GM21447 (cell line): ENCODE measurements at regions not wholly inside any gene's neighbourhood (a gene's known extent, or its start where the extent isn't known, plus 50 kb on each side); places are given as distances from the start of the nearest gene placed in this dataset.
"Not testable (repeated sequence)": the region's sequence is repeated elsewhere in the genome, so short reads cannot be mapped to it uniquely, and the experiment has no call there.

ENCODE experiments used
- ATAC-seq: cut with Tn5 transposase; IDR thresholded peaks from one replicate; pipeline ENCODE4 v1.9.1; 2021; ENCODE audit not compliant: unreplicated experiment

DNA sequence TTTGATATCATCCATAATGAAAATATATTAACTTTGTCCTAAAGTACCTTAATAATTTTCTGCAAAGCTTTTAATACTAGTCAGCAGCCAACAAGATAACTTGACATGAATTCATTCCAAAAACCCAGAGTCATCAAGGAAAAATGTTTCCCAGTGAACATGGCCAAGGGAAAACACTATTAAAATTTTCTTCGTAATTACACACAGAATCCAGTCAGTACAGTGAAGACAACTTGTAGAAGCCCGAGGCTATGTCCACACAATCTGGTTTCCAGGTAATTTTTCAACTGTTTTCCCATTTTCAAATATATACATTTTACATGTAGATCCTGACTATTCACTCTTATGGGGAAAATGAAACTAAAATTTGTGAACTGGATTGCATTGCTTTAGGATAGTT lies 600.9 kb downstream of the CDH8 start:
- ATAC-seq, result no peak

DNA sequence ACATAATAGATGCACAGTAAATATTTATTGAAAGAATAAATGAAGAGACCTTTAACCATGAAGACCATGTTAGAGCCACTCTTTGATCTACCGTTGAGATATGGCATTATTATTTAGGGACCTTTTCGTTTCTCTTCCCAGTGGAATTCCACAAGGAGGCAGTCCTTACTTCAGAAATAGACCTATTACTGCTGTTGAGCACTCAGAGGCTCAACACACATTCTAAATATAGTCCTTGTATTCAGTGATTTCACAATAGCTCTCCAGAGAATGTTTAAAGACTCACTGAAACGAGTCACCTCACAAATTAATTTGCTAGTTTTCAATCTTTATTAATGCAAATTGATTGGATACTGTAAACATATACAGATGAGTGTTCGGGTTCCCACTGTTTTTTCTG lies 603.8 kb downstream of the CDH8 start:
- no peak for ATAC-seq

DNA sequence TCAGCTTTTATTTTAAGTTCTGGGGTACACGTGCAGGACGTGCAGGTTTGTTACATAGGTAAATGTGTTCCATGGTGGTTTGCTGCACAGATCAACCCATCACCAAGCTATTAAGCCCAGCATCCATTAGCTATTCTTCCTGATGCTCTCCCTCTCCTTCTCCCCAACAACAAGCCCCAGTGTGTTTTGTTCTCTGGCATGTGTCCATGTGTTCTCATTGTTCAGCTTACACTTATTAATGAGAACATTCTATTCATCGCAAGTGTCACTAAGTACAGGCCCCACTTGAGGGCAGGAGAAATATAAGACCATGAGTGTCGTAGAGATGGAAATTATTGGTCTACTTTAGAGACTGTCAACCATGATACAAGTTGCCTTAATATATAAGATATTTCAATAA lies 615.1 kb downstream of the CDH8 start:
- no peak for ATAC-seq

DNA sequence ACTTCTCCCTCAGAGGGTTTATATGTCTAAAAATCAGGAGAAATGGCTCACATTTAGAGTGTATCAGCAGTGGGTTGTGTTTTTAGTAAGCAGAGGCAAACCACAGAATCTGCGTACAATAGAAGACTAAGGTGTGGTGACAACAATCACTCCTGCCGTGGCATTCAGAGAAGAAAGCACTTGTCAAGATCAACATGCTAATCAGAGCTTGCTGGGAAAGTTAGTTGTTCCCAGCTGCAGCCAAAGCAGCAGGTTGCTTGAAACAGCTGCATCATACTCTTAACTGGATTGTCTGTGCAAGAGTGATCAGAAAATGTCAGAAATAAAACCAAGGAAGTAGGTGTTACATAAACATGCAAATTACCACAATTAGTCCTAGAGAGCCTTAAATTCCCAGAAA lies 616.4 kb downstream of the CDH8 start:
- no peak for ATAC-seq

DNA sequence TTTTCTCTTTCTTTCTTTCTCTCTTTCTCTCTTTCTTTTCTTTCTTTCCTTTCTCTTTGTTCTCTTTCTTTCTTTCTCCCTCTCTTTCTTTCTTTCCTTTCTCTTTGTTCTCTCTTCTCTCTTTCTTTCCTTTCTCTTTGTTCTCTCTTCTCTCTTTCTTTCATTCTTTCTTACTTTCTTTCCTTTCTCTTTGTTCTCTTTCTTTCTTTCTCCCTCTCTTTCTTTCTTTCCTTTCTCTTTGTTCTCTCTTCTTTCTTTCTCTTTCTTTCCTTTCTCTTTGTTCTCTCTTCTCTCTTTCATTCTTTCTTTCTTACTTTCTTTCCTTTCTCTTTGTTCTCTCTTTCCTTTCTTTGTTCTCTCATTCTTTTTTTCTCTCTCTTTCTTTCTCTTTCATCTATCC lies 617.4 kb downstream of the CDH8 start:
- not testable (repeated sequence) for ATAC-seq

DNA sequence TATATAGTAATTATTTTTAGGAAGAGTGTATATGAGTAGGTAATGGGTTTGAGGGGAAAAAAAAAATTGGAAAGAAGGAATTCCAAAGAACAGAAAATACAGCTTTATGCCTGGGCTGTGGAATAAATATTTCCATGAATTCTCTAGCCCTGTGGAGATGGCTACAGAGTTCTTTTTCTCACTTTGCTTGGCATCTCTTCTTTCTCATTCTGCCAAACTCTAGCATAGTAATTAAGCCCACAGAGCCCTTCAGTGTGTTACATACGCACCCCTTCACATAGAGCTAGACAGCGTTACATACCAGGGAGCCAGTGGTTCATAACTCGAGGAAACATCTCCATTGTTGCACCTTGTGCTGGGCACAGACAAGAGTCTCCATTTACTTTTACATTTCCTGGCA lies 621.1 kb downstream of the CDH8 start:
- no peak for ATAC-seq

DNA sequence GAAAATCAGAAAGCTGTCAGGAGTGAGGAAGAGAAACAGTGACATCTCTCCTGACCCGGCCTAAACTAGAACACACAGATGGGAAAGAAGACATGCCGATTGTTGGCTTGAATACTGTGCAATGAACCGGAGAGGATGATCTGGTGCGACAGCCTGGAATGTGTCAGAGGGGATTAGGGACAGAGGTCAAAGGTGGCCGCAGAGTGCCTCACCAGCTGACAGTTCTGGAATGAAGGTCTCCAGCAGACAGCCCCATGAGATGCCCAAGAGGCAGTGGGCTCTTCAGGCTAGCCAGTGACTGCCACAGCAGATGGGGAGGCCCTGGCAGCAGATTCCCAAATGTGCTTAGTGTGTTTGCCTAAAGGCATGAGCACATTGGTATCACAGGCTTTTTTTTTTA lies 623.2 kb downstream of the CDH8 start:
- no peak for ATAC-seq

DNA sequence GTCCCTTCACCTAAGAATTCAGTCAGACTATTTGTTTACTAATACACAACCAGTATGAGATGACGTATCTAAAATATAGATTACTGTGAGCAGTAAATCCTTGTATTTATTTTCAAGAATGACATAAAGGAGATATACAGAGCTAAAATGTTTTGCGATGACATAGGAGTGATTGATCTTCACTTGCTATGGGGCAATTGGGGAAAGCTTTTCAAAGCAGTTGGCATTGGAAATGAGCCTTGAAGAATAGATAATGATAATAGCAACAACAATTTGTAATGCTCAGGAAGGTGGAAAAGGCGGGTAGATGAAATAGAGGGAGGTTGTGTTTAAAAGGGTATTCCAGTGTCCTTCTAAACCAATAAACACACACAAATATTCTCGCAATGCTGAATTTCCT lies 623.7 kb downstream of the CDH8 start:
- no peak for ATAC-seq

DNA sequence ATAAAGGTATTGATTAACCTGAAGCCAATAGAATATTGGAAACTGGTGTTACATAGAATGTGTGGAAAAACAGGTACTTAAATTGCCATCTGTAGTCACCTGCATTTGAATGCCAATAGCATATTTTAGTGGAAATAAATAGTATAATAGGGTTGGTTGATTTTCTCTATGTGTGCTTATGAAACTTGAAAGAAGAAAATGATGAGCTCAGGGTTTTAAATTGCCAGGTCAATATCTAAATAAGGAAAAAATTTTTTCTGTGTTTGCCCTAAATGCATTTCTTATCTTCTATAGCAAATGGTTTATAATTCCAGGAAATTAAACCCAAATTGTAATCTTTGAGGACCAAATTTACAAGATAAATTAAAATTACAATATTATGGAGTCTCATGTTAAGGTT lies 626.6 kb downstream of the CDH8 start:
- no peak for ATAC-seq

DNA sequence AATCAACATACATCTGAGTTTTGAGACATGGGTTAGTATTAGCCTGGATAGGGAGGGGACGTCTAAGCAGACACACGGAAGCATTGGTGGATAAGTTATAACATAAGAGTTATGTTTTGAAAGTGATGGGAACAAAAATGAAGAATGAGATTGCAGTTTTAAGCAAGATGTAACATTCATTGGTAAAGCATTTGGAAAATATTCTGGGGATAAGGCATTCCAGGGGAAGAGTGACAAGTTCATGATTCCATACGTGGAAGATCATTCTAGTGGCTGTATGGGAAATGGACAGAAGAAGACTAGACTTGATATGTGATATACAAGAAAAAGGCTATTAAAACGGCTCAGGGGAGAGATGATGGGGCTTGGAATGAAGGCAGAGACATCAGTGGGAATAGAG lies 632.9 kb downstream of the CDH8 start:
- ATAC-seq, result no peak

DNA sequence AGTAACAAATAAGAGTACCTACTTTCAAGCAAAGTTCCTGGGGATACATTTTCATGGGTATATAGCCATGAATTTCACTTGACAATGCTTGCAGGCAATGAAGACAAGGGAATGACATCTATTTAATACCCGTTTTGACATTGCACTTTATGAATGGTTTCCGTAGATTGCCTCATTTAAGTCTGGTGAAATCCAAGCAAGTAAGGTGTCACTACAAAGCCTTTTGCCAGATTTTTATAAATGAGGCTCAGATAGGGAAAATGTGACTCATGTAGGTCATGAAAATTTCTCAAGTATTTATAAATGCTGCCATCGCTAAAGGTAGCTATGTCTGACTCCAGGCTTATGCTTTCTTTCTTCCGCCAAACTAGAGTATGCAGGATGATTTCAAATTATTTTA lies 644.3 kb downstream of the CDH8 start:
- no peak for ATAC-seq

DNA sequence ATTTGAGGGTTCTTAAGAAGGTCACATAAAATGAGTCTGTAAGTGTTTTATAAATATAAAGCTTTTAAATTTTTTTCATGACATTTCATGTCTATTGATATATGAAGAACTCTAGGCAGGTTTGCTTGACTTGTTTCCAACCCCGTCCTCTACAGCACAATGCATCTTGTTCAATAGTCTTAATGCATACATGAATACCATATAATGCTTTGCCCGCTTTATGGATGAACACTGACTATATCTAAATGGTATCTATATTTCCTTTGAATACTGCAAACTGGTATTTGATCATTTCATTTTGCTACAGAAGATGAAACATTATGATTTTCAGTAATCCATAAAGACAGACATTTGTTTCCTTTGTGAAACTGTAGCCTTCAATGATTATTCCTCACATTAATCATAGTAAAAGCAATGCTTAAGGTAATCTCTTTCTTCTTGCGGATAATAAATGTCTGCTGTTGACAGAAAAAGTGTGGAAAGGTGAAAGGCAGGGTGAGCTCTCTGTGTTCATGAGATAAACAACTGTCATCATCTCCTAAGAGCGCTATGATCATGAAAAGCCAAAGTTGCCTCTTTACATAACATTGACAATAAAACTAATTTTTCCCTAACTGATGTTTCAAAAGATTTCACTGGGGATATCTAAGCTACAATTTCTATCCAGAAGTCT lies 645.1 kb downstream of the CDH8 start:
- no peak for ATAC-seq

DNA sequence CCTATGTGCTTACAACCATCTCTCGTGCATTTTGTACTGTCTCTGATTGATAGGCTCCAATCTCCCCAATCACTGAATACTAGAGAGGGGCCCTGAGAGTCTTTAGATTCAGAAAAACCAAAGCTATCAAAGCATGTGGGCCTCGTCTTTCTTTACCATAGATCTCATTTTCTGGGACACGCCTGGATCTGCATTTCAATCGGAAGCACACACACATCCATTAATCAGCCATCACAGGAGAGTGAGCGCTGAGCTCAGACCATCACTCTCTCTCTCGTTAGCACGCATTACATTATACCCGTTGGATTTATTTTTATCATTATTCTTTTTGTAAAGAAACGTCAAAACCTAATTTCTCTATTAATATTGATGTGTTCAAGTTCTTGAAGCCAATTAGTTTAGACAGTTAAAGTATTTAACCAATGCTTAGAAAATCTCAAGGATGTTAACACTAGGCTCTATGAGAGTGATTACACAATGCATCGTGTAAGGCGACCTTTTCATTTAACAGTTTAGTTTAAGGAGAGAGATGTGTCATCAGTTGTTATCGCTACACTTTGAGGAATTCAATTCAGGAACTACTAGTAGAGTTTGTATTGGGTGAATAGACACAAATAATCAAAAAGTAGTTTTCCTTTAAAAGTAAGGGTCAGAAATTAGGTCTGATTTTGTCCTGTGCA lies 650.7 kb downstream of the CDH8 start:
- ATAC-seq, result no peak

DNA sequence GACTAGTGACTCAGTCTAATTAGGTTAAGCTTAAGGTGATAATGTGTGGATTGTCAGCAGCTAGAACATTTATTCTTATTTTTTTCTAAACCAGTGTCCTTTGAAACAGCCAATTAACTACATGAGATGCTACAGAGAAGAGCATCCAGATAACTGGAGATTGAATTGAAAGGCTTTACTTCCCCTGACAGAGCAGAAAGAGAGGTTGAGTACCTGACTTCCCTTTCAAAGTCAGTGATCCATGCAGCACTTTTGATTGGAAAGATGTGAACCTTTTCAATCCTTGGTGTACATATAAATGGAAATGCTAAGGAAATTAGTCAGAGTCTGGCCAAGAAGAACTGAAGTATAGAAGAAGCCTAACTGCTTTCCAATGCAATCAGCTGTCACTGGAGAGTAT lies 653.8 kb downstream of the CDH8 start:
- ATAC-seq, result no peak

DNA sequence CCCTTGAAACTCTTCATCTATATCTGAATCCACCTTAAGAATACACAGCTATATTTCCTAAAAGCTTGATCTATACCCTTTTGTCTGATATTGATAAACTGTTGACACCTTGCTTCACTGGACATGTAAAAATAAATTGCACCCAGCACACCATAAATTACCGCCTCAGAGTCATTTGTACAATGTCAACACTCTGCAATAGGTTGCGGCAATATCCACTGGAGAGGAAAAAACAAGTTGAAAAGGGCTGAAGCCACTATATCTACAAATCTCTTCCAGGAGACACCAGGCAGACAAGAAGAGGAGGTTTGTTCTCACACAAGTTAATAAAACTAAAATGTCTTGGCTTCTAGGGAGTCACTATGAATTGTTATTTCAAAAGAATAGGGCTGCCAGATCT lies 656.9 kb downstream of the CDH8 start:
- no peak for ATAC-seq

DNA sequence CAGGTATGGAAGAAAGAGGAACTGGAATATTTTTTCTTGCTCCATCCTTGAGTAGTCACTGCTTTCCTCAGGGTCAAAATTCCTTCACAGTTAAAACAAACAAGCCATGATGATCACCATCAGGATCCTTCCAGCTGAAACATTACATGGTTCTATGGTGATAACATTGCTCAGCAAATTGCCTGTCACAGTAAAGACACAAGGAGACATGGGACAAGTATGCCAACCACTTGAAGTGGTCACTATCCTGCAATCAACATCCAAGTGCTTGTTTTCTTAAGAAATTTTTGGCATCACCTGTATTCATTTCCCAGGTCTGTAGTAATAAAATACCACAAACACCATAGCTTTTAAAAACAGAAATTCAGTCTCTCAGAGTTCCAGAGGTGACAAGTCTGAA lies 662.2 kb downstream of the CDH8 start:
- ATAC-seq, result no peak

DNA sequence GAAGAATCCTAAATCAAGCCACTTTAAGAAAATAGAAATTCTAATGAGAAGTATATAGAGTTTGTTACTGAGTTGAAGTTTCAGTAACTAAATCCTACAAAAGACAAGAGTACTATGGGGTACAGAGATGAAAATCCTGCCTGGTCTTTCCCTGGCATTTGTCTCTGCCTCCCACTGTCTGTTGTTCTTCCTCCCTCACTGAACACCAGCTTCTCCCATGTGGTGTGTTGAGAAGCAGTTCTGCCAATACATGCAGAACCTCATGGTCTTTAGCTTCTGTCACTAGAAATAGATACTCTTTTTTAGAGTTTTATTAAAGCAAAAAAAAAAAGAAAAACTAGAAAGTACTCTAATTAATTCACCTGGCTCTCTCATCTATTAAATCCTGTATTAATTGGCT lies 664.4 kb downstream of the CDH8 start:
- ATAC-seq, result no peak

DNA sequence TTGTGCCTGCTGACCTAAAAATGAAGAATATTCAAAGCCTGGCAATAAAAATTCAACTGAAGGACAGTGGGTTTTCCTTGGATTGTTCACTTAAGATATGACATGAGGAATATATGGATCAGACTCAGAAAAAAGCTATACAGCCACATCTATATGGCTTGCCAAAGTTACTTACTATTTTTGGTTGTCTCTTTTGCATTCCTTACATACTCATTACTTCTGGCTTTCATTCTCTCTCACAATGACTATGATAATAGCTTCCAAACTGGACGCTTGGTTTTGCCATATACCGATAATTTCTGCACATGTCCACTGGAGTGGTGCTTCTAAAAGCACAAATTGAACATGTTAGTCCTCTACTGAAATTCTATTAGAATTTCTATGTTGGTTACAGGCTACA lies 664.9 kb downstream of the CDH8 start:
- ATAC-seq, result no peak

DNA sequence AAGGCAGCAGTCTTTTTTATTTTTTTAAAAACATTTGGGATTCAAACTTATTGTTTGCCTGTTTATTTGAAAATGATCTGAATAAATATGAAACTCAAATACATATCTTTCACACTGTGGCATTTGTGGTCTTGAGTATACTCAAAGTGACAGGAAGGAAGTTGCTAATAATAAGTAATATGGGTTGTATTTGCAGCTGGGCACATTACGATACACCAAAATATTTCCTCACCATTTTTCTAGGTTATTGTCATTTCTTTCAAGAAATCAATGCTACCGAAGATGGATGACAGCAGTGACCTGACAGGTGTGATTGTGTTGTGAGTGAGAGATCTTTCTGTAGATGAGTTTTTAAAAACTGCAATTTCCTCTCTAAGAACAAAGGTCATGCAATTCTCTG lies 665.7 kb downstream of the CDH8 start:
- no peak for ATAC-seq

DNA sequence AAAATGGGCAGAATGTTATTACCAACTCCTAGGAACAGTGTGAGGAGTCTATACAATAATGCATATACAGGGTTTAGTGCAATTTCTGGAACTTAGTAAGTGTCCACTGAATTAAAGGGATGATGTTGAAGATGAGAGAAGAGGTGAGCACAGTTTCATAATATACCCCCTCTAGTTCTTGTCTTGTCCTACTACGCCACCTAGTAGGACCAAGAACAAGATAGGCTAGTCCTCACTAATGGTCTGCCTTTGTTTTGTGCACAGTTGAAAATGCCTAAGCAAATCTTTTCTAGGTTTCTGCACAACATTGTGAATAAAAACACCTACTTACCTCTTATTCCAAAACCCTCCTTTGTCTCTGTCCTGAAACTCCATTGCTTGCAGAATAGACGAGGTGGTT lies 670.2 kb downstream of the CDH8 start:
- no peak for ATAC-seq

DNA sequence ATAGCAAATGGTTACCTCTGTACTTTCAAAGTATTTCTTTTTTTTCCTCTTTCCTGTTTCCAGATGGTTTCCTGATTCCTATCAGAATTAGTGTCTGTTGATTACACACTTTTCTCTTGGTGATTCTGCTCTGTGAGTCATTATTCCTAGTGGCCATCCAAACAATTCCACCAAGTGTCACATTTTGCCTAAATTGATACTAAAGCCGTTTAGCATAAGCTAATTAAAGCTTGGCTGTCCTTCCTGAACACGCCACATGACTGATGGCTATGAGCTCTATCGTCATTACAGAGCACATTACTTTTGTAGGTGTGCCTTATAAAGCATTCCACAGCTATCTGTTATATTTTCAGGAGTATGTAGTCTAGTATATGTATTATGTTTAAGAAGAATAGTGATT lies 671.2 kb downstream of the CDH8 start:
- ATAC-seq, result no peak

DNA sequence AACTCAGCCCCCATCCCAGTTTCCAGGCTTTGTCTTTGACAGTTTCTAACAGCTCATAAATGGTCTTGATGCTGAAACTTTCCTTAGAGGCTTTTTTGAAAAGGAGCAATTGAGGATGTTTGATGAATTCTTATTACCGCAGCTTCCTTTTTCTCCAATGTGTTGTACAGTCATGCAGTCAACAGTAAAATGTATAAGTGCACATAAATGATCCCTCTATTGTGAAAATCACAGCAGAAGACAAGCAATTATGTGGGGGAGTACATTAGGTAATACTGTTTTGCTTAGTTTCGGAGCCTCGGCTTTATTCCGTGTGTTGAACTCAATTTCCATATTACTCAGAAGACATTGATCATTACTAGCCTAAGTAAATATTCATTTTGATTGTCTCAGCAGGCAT lies 673.7 kb downstream of the CDH8 start:
- no peak for ATAC-seq

DNA sequence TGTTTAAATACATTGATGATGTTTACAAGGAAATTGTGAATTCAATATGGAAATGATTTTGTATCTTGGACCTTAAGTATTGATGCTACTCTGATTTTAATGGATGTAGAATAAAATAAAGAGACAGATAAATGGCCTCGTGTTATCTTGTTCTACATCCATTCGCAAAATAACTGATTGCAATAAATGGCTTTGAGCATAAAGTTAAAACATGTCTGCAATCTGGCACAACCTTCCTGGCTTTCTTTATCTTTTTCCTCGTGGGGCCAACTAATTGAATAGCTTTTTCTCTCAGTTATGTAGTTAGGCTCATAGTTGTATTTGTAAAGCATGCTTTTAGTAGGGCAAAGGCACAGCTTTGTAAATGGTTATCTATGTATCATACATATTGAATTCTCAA lies 691.4 kb downstream of the CDH8 start:
- no peak for ATAC-seq
